SK-N-SH (cell line): ENCODE measurements at regions not wholly inside any gene's neighbourhood (a gene's known extent, or its start where the extent isn't known, plus 50 kb on each side); places are given as distances from the start of the nearest gene placed in this dataset.

ENCODE experiments used
- CTCF ChIA-PET: fragments of 300-600, 350-600 bp; formaldehyde crosslinking; extraction: SDS; loops from one replicate; lab custom pipeline; 2021; lab: Yijun Ruan, JAX
- POLR2A ChIA-PET: fragments of 350-600 bp; sonication (Branson Sonifier 250); formaldehyde crosslinking; extraction: SDS; loops from one replicate; lab custom pipeline; 2020; ENCODE audit warnings: antibody characterized with exemption, inconsistent platforms; lab: Yijun Ruan, JAX
- DNase-seq: peaks from one replicate; pipeline ENCODE4 v3.0.0; 2012
- H2AFZ ChIP-seq: fragments of 200-600 bp; sonication (generic); 2 replicates; pipeline ENCODE4 v1.8.1; 2016; ENCODE audit warnings: antibody characterized with exemption, mild to moderate bottlenecking, low read depth
- H3F3A ChIP-seq: fragments of 200-600 bp; sonication (generic); replicated peaks from 2 replicates; pipeline ENCODE3; 2016; ENCODE audit warnings: antibody characterized with exemption, mild to moderate bottlenecking; ENCODE audit not compliant: insufficient read depth
- H3K27ac ChIP-seq, 2 experiments: fragments of 200-500 bp in 1 of 2; fragments of 200-600 bp in 1 of 2; sonication (Bioruptor generic) in 1 of 2; sonication (generic), shearing (Covaris generic) in 1 of 2; 2 replicates each; pipeline versions ENCODE4 v1.5.1 to v1.6.1; 2014 to 2016; ENCODE audit warnings: low read depth in 2 of 2, inconsistent platforms in 1 of 2, low read length in 1 of 2, mild to moderate bottlenecking in 1 of 2, mixed read lengths in 1 of 2
- H3K27me3 ChIP-seq: fragments of 200-600 bp; sonication (generic), shearing (Covaris generic); 2 replicates; pipeline ENCODE4 v1.6.1; 2016; ENCODE audit warnings: mixed run types; ENCODE audit not compliant: insufficient read depth
- H3K36me3 ChIP-seq, 2 experiments: fragments of 200-500 bp in 1 of 2; fragments of 200-600 bp in 1 of 2; sonication (Bioruptor generic) in 1 of 2; sonication (generic) in 1 of 2; replicated peaks in 1 of 2; 2 replicates each; pipeline versions ENCODE3 to v1.5.1; 2014 to 2016; ENCODE audit warnings: low read length in 1 of 2, mild to moderate bottlenecking in 1 of 2; ENCODE audit not compliant: insufficient read depth in 2 of 2, control insufficient read depth in 1 of 2
- H3K4me1 ChIP-seq, 2 experiments: fragments of 200-500 bp in 1 of 2; fragments of 200-600 bp in 1 of 2; sonication (Bioruptor generic) in 1 of 2; sonication (generic), shearing (Covaris generic) in 1 of 2; 2 replicates each; pipeline versions ENCODE4 v1.5.1 to v1.6.1; 2014 to 2016; ENCODE audit warnings: low read depth in 1 of 2, low read length in 1 of 2, mixed run types in 1 of 2; ENCODE audit not compliant: insufficient read depth in 2 of 2, control insufficient read depth in 1 of 2
- H3K4me2 ChIP-seq: fragments of 200-600 bp; sonication (generic), shearing (Covaris generic); 2 replicates; pipeline ENCODE4 v1.6.1; 2017; ENCODE audit warnings: mixed run types
- H3K4me3 ChIP-seq, 2 experiments: fragments of 200-500 bp in 1 of 2; fragments of 200-600 bp in 1 of 2; sonication (Bioruptor generic) in 1 of 2; sonication (generic), shearing (Covaris generic) in 1 of 2; 2 replicates each; pipeline versions ENCODE4 v1.5.1 to v1.8.1; 2014 to 2016; ENCODE audit warnings: low read depth in 2 of 2, inconsistent platforms in 1 of 2, low read length in 1 of 2, mild to moderate bottlenecking in 1 of 2, mixed read lengths in 1 of 2, moderate library complexity in 1 of 2
- H3K79me2 ChIP-seq: fragments of 200-600 bp; sonication (generic); 2 replicates; pipeline ENCODE4 v1.8.1; 2017; ENCODE audit warnings: mild to moderate bottlenecking; ENCODE audit not compliant: insufficient read depth
- H3K9ac ChIP-seq: fragments of 200-600 bp; sonication (generic); 2 replicates; pipeline ENCODE4 v1.6.1; 2017; ENCODE audit warnings: mixed run types
- H3K9me2 ChIP-seq: fragments of 200-600 bp; sonication (generic); 2 replicates; pipeline ENCODE4 v1.6.1; 2017; ENCODE audit warnings: mixed run types
- H3K9me3 ChIP-seq: fragments of 200-600 bp; sonication (generic); 2 replicates; pipeline ENCODE4 v1.6.1; 2017; ENCODE audit warnings: mixed run types, mild to moderate bottlenecking, moderate library complexity
- H4K20me1 ChIP-seq: fragments of 200-600 bp; sonication (generic); 2 replicates; pipeline ENCODE4 v1.6.1; 2017; ENCODE audit warnings: mild to moderate bottlenecking, mixed run types; ENCODE audit not compliant: insufficient read depth
- ELF1 ChIP-seq: IDR thresholded peaks from 2 replicates; pipeline ENCODE4 v1.4.0; 2012
- EP300 ChIP-seq, 2 experiments: IDR thresholded peaks; 2 replicates each; pipeline versions ENCODE4 v1.4.0 to v1.6.1; 2012; ENCODE audit warnings: borderline replicate concordance in 1 of 2, low read depth in 1 of 2, low read length in 1 of 2
- EZH2phosphoT487 ChIP-seq: fragments of 200-600 bp; sonication (generic); IDR thresholded peaks from 2 replicates; pipeline ENCODE4 v1.6.1; 2017; ENCODE audit warnings: low read depth, mixed run types, mild to moderate bottlenecking, antibody characterized with exemption, moderate library complexity, borderline replicate concordance
- FOXJ3 ChIP-seq: sonication (generic); formaldehyde crosslinking; IDR thresholded peaks from 2 replicates; pipeline ENCODE4 v1.5.1; 2020; ENCODE audit warnings: mild to moderate bottlenecking, missing genetic modification reagents
- FOXM1 ChIP-seq: IDR thresholded peaks from 2 replicates; pipeline ENCODE4 v1.4.0; 2012; ENCODE audit warnings: low read depth, mild to moderate bottlenecking
- GABPA ChIP-seq: IDR thresholded peaks from 2 replicates; pipeline ENCODE4 v1.4.0; 2012; ENCODE audit warnings: low read depth, mild to moderate bottlenecking
- GATA2 ChIP-seq: sonication (generic); formaldehyde crosslinking; IDR thresholded peaks from 2 replicates; pipeline ENCODE4 v1.5.0; 2020; ENCODE audit warnings: mild to moderate bottlenecking, missing genetic modification reagents
- JUND ChIP-seq: IDR thresholded peaks from 2 replicates; pipeline ENCODE4 v1.4.0; 2012
- MXI1 ChIP-seq: IDR thresholded peaks from 2 replicates; pipeline ENCODE4 v1.6.1; 2012; ENCODE audit warnings: mild to moderate bottlenecking, low read depth, low read length, improper control_type of control experiment
- RAD21 ChIP-seq: IDR thresholded peaks from 2 replicates; pipeline ENCODE4 v1.6.1; 2012; ENCODE audit warnings: mild to moderate bottlenecking, low read length
- RCOR1 ChIP-seq: fragments of 150-350 bp; IDR thresholded peaks from 2 replicates; pipeline ENCODE4 v1.6.1; 2017; ENCODE audit warnings: antibody characterized with exemption, low read length
- REST ChIP-seq: IDR thresholded peaks from 2 replicates; pipeline ENCODE4 v1.6.1; 2012; ENCODE audit warnings: mild to moderate bottlenecking, low read depth, low read length, moderate library complexity
- RFX5 ChIP-seq: IDR thresholded peaks from 2 replicates; pipeline ENCODE4 v1.6.1; 2012; ENCODE audit warnings: mild to moderate bottlenecking, improper control_type of control experiment, low read length
- SMC3 ChIP-seq: IDR thresholded peaks from 2 replicates; pipeline ENCODE4 v1.6.1; 2012; ENCODE audit warnings: low read depth, low read length, improper control_type of control experiment
- TCF12 ChIP-seq: IDR thresholded peaks from 2 replicates; pipeline ENCODE4 v1.4.0; 2012
- TEAD4 ChIP-seq: IDR thresholded peaks from 2 replicates; pipeline ENCODE4 v1.4.0; 2012; ENCODE audit warnings: mild to moderate bottlenecking, borderline replicate concordance; ENCODE audit not compliant: insufficient read depth
- YY1 ChIP-seq: IDR thresholded peaks from 2 replicates; pipeline ENCODE4 v1.4.0; 2012; ENCODE audit warnings: low read depth, mild to moderate bottlenecking
- WGBS: methylation state at CpG from one replicate; pipeline ENCODE4 v1.1.6; 2017; ENCODE audit warnings: low lambda C conversion rate; 5-methylcytosine and 5-hydroxymethylcytosine counted together

DNA sequence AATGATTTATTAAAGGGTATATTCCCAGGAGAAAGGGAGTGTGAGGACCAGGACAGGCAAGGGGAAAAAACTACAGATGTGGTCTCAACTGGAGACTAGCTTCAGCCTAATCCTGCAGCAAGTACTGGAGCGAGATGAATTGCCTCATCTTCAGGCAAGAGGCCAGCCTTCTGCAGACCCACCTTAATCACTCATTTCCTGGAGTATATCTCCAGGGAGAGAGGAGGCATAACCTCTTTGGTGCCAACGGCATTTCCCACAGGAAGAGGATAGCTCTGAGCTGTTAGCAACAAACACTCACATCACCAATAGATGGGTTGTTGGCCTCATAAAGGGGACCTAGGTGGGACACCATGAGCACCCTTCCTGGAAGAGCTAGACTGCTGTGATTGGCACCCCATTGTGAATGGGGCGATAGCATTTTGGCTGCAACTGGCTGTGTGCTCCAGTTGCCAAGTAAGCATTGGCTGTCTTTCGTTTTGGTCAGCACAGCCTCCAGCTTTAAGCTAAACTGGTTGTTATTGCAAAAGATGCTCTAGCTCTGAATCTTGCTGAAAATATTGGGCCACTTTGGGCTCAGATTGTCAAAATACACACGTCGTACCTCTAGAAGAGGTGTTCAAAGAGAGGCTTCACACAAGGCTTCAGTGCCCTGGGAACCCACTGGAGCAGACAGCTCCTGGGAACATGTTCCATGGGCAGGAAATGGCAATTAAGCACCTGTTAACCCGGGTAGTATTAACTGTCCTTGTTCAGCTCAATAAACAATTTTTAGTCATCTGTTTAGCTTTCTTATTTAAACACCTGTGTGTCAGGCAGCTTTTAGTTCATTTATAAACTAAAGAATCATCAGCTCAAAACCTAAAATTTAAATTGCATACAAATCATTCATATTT, 314.8 kb upstream of the C1orf87 start:
- Histone ChIP-seq H3K9me2 (no peaks in the 10 kb centered on the region), H3K4me1 (no peaks in the 10 kb centered on the region; a peak in 1 of 4 replicates), H2AFZ (no peak overlapping the region), H3K9me3 (no peaks in the 10 kb centered on the region), H3K36me3 (no peaks in the 10 kb centered on the region), H4K20me1 (no peaks in the 10 kb centered on the region), H3K4me3 (no peak overlapping the region), H3K79me2 (no peaks in the 10 kb centered on the region), H3K27me3 (no peaks in the 10 kb centered on the region), H3K4me2 (no peak overlapping the region), H3F3A (no peaks in the 10 kb centered on the region), H3K27ac (no peak overlapping the region), H3K9ac (no peak overlapping the region)
- CTCF ChIA-PET = no interaction called here
- 50% methylated on average over 7 of the region's 7 CpGs for WGBS
- POLR2A ChIA-PET = no interaction called here
- no peak for TF ChIP-seq EP300 (IDR thresholded peaks at IDR 0.05; ENCODE audit: borderline replicate concordance in 1 of 2, low read depth in 1 of 2, low read length in 1 of 2)
- no peak for TF ChIP-seq REST
- TF ChIP-seq FOXJ3 = no peak
- TF ChIP-seq GATA2 (CRISPR knock-in tag) = no peak
- no peak for TF ChIP-seq JUND
- TF ChIP-seq MXI1 = no peak
- TF ChIP-seq TCF12 = no peak
- TF ChIP-seq RCOR1 = no peak
- no peak for TF ChIP-seq ELF1
- no peak for TF ChIP-seq YY1
- TF ChIP-seq GABPA = no peak
- TF ChIP-seq RFX5 = no peak
- TF ChIP-seq FOXM1 = no peak
- no peak for TF ChIP-seq RAD21
- no peak for TF ChIP-seq SMC3
- no peak for TF ChIP-seq TEAD4
- TF ChIP-seq EZH2phosphoT487 = no peak
- no peak for DNase-seq
